Left cardiac atrium (tissue), 4 donors: ENCODE measurements at regions not wholly inside any gene's neighbourhood (a gene's known extent, or its start where the extent isn't known, plus 50 kb on each side); places are given as distances from the start of the nearest gene placed in this dataset.
A peak's percentile ranks its signal among the peaks of the same experiment; 100 is the strongest.

Experiments used
- ATAC-seq, 2 donors: fragments of 200-7000 bp; cut with Tn5 transposase; one replicate each; pipeline ENCODE4 v1.9.1; 2020; ENCODE audit warnings: mild to moderate bottlenecking in 2 of 2, moderate library complexity in 2 of 2
- DNase-seq: peaks from one replicate; pipeline ENCODE4 v3.0.0-alpha.2; 2020
- intact Hi-C, 2 donors: fragments of 100-400 bp; cut with DNase I; formaldehyde crosslinking; loops; one replicate each; pipeline versions ENCODE4 v1.14.1 to v1.15.1; 2022 to 2023
- donor health status: DM: no; HTN: yes; CAD: no.
- donor health status: DM: no; HTN: yes; CAD: no; lungs with severe emphysema.
- donor health status: DM: yes; HTN: yes; CAD: no.
- donor health status: Dilated cardiomyopathy.

- intact Hi-C loops = no loop called here
- no peak for ATAC-seq
- no peak for DNase-seq
These were observed 1175.4 kb upstream of the TENM4 start for GRCh38 chr11:80616070-80616800.

GRCh38 chr11:80613655-80614054, 1172.8 kb upstream of the TENM4 start:
- DNase-seq (no peak), ATAC-seq (no peak)
- intact Hi-C loops = no loop called here

GRCh38 chr11:80610516-80610915, 1169.7 kb upstream of the TENM4 start:
- ATAC-seq (no peak), DNase-seq (no peak)
- intact Hi-C loops = no loop called here

- intact Hi-C loops = no loop called here
- ATAC-seq = no peak
- DNase-seq = no peak
These were observed 1162.6 kb upstream of the TENM4 start for GRCh38 chr11:80603472-80603871.

GRCh38 chr11:80598905-80599304, 1158.1 kb upstream of the TENM4 start:
- no peak for ATAC-seq
- intact Hi-C loops = no loop called here

GRCh38 chr11:80596291-80596810, 1155.5 kb upstream of the TENM4 start:
- no peak for ATAC-seq
- no peak for DNase-seq
- intact Hi-C loops = no loop called here

More at GRCh38 chr11:80598905-80599304, 1158.1 kb upstream of the TENM4 start:
- no peak for DNase-seq

- DNase-seq (no peak), ATAC-seq (peak; percentile 50 to 95)
- intact Hi-C loops = no loop called here
These were observed 1154.2 kb upstream of the TENM4 start for GRCh38 chr11:80595011-80595410.

- ATAC-seq (peak in 1 of 2 donors; percentile 87), DNase-seq (no peak)
- intact Hi-C loops = no loop called here
These were observed 1153.0 kb upstream of the TENM4 start for GRCh38 chr11:80593648-80594374.

- DNase-seq (no peak), ATAC-seq (no peak)
- intact Hi-C loops = no loop called here
These were observed 1151.7 kb upstream of the TENM4 start for GRCh38 chr11:80592546-80592945.

GRCh38 chr11:80587906-80588305, 1147.1 kb upstream of the TENM4 start:
- ATAC-seq = no peak
- intact Hi-C loops = no loop called here
- no peak for DNase-seq

- ATAC-seq = no peak
- DNase-seq = no peak
- intact Hi-C loops = no loop called here
These were observed 1145.6 kb upstream of the TENM4 start for GRCh38 chr11:80586464-80586863.

GRCh38 chr11:80584661-80585060, 1143.8 kb upstream of the TENM4 start:
- ATAC-seq (no peak), DNase-seq (no peak)
- intact Hi-C loops = no loop called here

- ATAC-seq (no peak), DNase-seq (no peak)
- intact Hi-C loops = no loop called here
These were observed 1129.0 kb upstream of the TENM4 start for GRCh38 chr11:80569832-80570231.

- ATAC-seq (no peak), DNase-seq (no peak)
- intact Hi-C loops = no loop called here
These were observed 1124.4 kb upstream of the TENM4 start for GRCh38 chr11:80565231-80565630.

- intact Hi-C loops = no loop called here
- no peak for DNase-seq
- no peak for ATAC-seq
These were observed 1121.8 kb upstream of the TENM4 start for GRCh38 chr11:80562523-80563125.

GRCh38 chr11:80559942-80560341, 1119.1 kb upstream of the TENM4 start:
- DNase-seq (no peak), ATAC-seq (no peak)
- intact Hi-C loops = no loop called here

- no peak for ATAC-seq
- intact Hi-C loops = no loop called here
- DNase-seq = no peak
These were observed 1112.7 kb upstream of the TENM4 start for GRCh38 chr11:80553565-80553964.

- intact Hi-C loops = no loop called here
These were observed 1101.9 kb upstream of the TENM4 start for GRCh38 chr11:80542704-80543103.

GRCh38 chr11:80538040-80538439, 1097.2 kb upstream of the TENM4 start:
- intact Hi-C loops = no loop called here
- no peak for DNase-seq
- ATAC-seq = no peak

More at GRCh38 chr11:80542704-80543103, 1101.9 kb upstream of the TENM4 start:
- ATAC-seq (no peak), DNase-seq (no peak)

GRCh38 chr11:80533463-80533862, 1092.6 kb upstream of the TENM4 start:
- DNase-seq (peak; percentile 21), ATAC-seq (peak in 1 of 2 donors; percentile 35)
- intact Hi-C loops = no loop called here
